ENCODE measurements at regions not wholly inside any gene's neighbourhood (a gene's known extent, or its start where the extent isn't known, plus 50 kb on each side); places are given as distances from the start of the nearest gene placed in this dataset.

GRCh38 chr2:183291436-183291835, 167.2 kb downstream of the NUP35 start:
- DNase-seq = no peak

- no peak for DNase-seq
These were observed 167.8 kb downstream of the NUP35 start for GRCh38 chr2:183292028-183292427.

- no peak for DNase-seq
These were observed 215.1 kb downstream of the NUP35 start for GRCh38 chr2:183339311-183339710.

- no peak for DNase-seq
These were observed 216.8 kb downstream of the NUP35 start for GRCh38 chr2:183341057-183341456.

- no peak for DNase-seq
These were observed 223.7 kb downstream of the NUP35 start for GRCh38 chr2:183347969-183348368.

GRCh38 chr2:183348492-183348891, 224.2 kb downstream of the NUP35 start:
- no peak for DNase-seq

GRCh38 chr2:183349091-183349490, 224.8 kb downstream of the NUP35 start:
- no peak for DNase-seq

- DNase-seq = no peak
These were observed 235.6 kb downstream of the NUP35 start for GRCh38 chr2:183359867-183360266.

GRCh38 chr2:183371545-183371944, 247.3 kb downstream of the NUP35 start:
- DNase-seq = no peak

GRCh38 chr2:183375821-183376220, 251.6 kb downstream of the NUP35 start:
- DNase-seq = no peak

- DNase-seq = no peak
These were observed 259.6 kb downstream of the NUP35 start for GRCh38 chr2:183383854-183384253.

GRCh38 chr2:183389546-183390080, 265.4 kb downstream of the NUP35 start:
- DNase-seq = no peak

GRCh38 chr2:183390109-183390508, 265.9 kb downstream of the NUP35 start:
- no peak for DNase-seq

GRCh38 chr2:183404392-183404791, 280.1 kb downstream of the NUP35 start:
- no peak for DNase-seq

GRCh38 chr2:183408562-183408961, 284.3 kb downstream of the NUP35 start:
- no peak for DNase-seq

GRCh38 chr2:183409662-183410061, 285.4 kb downstream of the NUP35 start:
- DNase-seq = no peak

- DNase-seq = no peak
These were observed 292.5 kb downstream of the NUP35 start for GRCh38 chr2:183416753-183417152.

GRCh38 chr2:183426825-183427224, 302.6 kb downstream of the NUP35 start:
- DNase-seq = no peak

GRCh38 chr2:183427558-183427957, 303.3 kb downstream of the NUP35 start:
- no peak for DNase-seq

GRCh38 chr2:183428881-183429280, 304.6 kb downstream of the NUP35 start:
- DNase-seq = no peak

GRCh38 chr2:183438541-183438940, 314.3 kb downstream of the NUP35 start:
- DNase-seq = no peak

GRCh38 chr2:183455056-183455455, 330.8 kb downstream of the NUP35 start:
- no peak for DNase-seq

- DNase-seq = no peak
These were observed 331.9 kb downstream of the NUP35 start for GRCh38 chr2:183456177-183456576.

- no peak for DNase-seq
These were observed 334.2 kb downstream of the NUP35 start for GRCh38 chr2:183458460-183458859.

- DNase-seq = no peak
These were observed 335.2 kb downstream of the NUP35 start for GRCh38 chr2:183459466-183459865.

- no peak for DNase-seq
These were observed 339.6 kb downstream of the NUP35 start for GRCh38 chr2:183463821-183464220.

All from activated effector memory CD4-positive, alpha-beta T cell treated with anti-CD3 and anti-CD28 coated beads, Interleukin-2, amount 50 U/mL, for 16 hours (primary cell).